Kidney (tissue), 13 donors: ENCODE measurements at regions not wholly inside any gene's neighbourhood (a gene's known extent, or its start where the extent isn't known, plus 50 kb on each side); places are given as distances from the start of the nearest gene placed in this dataset.
A peak's percentile ranks its signal among the peaks of the same experiment; 100 is the strongest.

Source experiments
- DNase-seq, 5 donors: peaks; one replicate each; pipeline ENCODE4 v3.0.0-alpha.2; 2013 to 2020
- FAIRE-seq: peaks from 2 replicates; lab custom pipeline; 2012; peaks lifted over from hg19 to GRCh38; lab: Jason Lieb, UNC
- H3K27ac ChIP-seq, 2 donors: one replicate each; pipeline ENCODE4 v1.7.0; 2013; ENCODE audit warnings: low read depth in 2 of 2, low read length in 2 of 2, inconsistent platforms in 1 of 2
- H3K27me3 ChIP-seq: one replicate; pipeline ENCODE4 v1.7.1; 2013; ENCODE audit warnings: low read length, inconsistent platforms; ENCODE audit not compliant: control insufficient read depth, insufficient read depth
- H3K36me3 ChIP-seq, 3 donors: one replicate each; pipeline versions ENCODE4 v1.7.0 to v1.7.1; 2013; ENCODE audit warnings: low read length in 3 of 3, control low read depth in 1 of 3, inconsistent platforms in 1 of 3; ENCODE audit not compliant: insufficient read depth in 3 of 3, control insufficient read depth in 2 of 3
- H3K4me1 ChIP-seq, 3 donors: one replicate each; pipeline versions ENCODE4 v1.7.0 to v1.7.1; 2013; ENCODE audit warnings: low read length in 3 of 3, inconsistent platforms in 1 of 3, low read depth in 1 of 3; ENCODE audit not compliant: control insufficient read depth in 2 of 3, insufficient read depth in 2 of 3
- H3K4me3 ChIP-seq, 3 donors: one replicate each; pipeline versions ENCODE4 v1.7.0 to v1.8.1; 2013; ENCODE audit warnings: low read length in 3 of 3, control low read depth in 1 of 3, inconsistent platforms in 1 of 3
- H3K9ac ChIP-seq, 3 donors: one replicate each; pipeline versions ENCODE4 v1.7.0 to v1.7.1; 2013; ENCODE audit warnings: low read length in 3 of 3, control low read depth in 1 of 3, inconsistent platforms in 1 of 3
- H3K9me3 ChIP-seq, 3 donors: one replicate each; pipeline versions ENCODE4 v1.7.0 to v1.7.1; 2013; ENCODE audit warnings: low read length in 3 of 3, control low read depth in 1 of 3, inconsistent platforms in 1 of 3; ENCODE audit not compliant: control insufficient read depth in 2 of 3, insufficient read depth in 1 of 3
- intact Hi-C: fragments of 100-400 bp; cut with DNase I; formaldehyde crosslinking; loops from one replicate; pipeline ENCODE4 v1.11.1; 2022
- TF ChIP-seq, protein P1 (sequence below): IDR thresholded peaks from 3 replicates; pipeline ENCODE4 v1.5.1; 2012; ENCODE audit warnings: mild to moderate bottlenecking, moderate library complexity, borderline replicate concordance; ENCODE audit not compliant: insufficient read depth; ENCODE audit errors: extremely low read depth
- donor health status: control.
- donor health status: control.
- donor health status: control.
- donor health status: control.
- donor health status: control.
- donor health status: DM: yes; HTN: yes; CAD: no.
- donor health status: Normal renal cell carcinoma (clear cell type).

- peak overlapping the region; percentile 97 for H3K27ac ChIP-seq
- TF ChIP-seq, protein P1, sequence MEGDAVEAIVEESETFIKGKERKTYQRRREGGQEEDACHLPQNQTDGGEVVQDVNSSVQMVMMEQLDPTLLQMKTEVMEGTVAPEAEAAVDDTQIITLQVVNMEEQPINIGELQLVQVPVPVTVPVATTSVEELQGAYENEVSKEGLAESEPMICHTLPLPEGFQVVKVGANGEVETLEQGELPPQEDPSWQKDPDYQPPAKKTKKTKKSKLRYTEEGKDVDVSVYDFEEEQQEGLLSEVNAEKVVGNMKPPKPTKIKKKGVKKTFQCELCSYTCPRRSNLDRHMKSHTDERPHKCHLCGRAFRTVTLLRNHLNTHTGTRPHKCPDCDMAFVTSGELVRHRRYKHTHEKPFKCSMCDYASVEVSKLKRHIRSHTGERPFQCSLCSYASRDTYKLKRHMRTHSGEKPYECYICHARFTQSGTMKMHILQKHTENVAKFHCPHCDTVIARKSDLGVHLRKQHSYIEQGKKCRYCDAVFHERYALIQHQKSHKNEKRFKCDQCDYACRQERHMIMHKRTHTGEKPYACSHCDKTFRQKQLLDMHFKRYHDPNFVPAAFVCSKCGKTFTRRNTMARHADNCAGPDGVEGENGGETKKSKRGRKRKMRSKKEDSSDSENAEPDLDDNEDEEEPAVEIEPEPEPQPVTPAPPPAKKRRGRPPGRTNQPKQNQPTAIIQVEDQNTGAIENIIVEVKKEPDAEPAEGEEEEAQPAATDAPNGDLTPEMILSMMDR = peak; percentile 15
- H3K36me3 ChIP-seq = no peaks in the 10 kb centered on the region
- H3K9ac ChIP-seq = peak overlapping the region; percentile 68 to 89 (median 79)
- peaks cover 6 to 59% (median 32%) of the 10 kb centered on the region in 3 donors for H3K4me1 ChIP-seq
- no peaks in the 10 kb centered on the region for H3K9me3 ChIP-seq
- FAIRE-seq (no peak), DNase-seq (peak; percentile 91 to 96 (median 94))
- H3K4me3 ChIP-seq = peak overlapping the region; percentile 73 to 76 (median 75)
- no peaks in the 10 kb centered on the region for H3K27me3 ChIP-seq
- intact Hi-C loops = no loop called here
Observed at GRCh38 chr17:77374170-77374936, 233.6 kb downstream of the SEC14L1 start.

- peak overlapping the region in 2 of 3 donors; percentile 16 to 89 for H3K9ac ChIP-seq
- intact Hi-C loops = no loop called here
- peak overlapping the region; percentile 36 to 76 (median 75) for H3K4me3 ChIP-seq
- H3K9me3 ChIP-seq = no peaks in the 10 kb centered on the region
- no peaks in the 10 kb centered on the region for H3K36me3 ChIP-seq
- TF ChIP-seq, protein P1 = no peak
- H3K27me3 ChIP-seq = no peaks in the 10 kb centered on the region
- DNase-seq = peak in 3 of 5 donors; percentile 43 to 71 (median 52)
- peaks cover 6 to 60% (median 38%) of the 10 kb centered on the region in 3 donors for H3K4me1 ChIP-seq
- no peak for FAIRE-seq
- peak overlapping the region; percentile 97 for H3K27ac ChIP-seq
Observed at GRCh38 chr17:77375108-77375916, 234.5 kb downstream of the SEC14L1 start.

DNA sequence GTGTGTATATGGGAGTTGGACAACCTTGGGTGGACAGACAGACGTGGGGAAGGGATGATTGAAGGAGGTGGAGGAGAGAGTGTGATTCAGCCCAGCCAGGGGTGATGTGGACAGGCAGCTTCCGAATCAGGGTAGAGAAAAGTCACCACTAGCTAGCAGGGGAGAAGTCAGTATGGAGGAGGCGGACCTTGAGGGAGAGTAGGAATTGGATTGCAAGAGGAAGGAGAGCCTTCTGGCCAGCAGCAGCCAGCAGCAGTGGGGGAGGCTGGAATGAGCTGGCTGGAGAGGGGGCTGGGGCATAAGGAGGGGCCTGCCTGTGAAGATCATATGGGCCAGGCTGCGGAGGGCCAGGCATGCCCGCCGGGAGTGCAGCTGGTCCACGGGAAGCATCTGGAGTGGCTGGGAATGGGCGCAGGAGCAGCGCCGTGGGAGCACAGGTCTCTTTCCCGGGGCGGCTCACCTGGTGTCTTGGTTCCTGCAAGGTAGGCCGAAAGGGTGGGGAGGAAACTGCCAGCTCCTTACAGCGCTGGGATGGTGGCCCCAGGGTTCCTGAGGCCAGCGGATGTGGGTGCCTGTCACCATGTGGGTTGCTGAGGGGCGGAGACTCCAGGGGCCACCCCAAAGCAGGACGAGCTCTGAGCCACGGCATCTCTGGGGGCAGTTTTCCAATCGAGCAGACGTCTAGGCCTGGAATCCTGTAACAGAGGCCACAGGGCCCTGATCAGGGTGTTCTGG is 235.3 kb downstream of the SEC14L1 start:
- H3K27me3 ChIP-seq = no peaks in the 10 kb centered on the region
- intact Hi-C loops = no loop called here
- no peak for FAIRE-seq
- no peaks in the 10 kb centered on the region for H3K36me3 ChIP-seq
- peak overlapping the region; percentile 67 to 69 for H3K27ac ChIP-seq
- H3K9me3 ChIP-seq = no peaks in the 10 kb centered on the region
- H3K4me3 ChIP-seq = peak overlapping the region in 2 of 3 donors; percentile 36 to 76
- DNase-seq = peak in 4 of 5 donors; percentile 87 to 92 (median 90)
- TF ChIP-seq, protein P1 = no peak
- peak overlapping the region in 1 of 3 donors; percentile 89 for H3K9ac ChIP-seq
- peaks cover 6 to 66% (median 39%) of the 10 kb centered on the region in 3 donors for H3K4me1 ChIP-seq
